ENCODE measurements at regions not wholly inside any gene's neighbourhood (a gene's known extent, or its start where the extent isn't known, plus 50 kb on each side); places are given as distances from the start of the nearest gene placed in this dataset.

- TF ChIP-seq OSR1 (CRISPR knock-in tag; IDR thresholded peaks at IDR 0.05) (no peak), PATZ1 (CRISPR knock-in tag; IDR thresholded peaks at IDR 0.05; ENCODE audit: borderline replicate concordance) (no peak), ESRRG (CRISPR knock-in tag; IDR thresholded peaks at IDR 0.05) (no peak), ZFP30 (CRISPR knock-in tag; IDR thresholded peaks at IDR 0.05) (no peak)
Measured at GRCh38 chr10:8874972-8875371, 820.5 kb downstream of the GATA3 start.
